ENCODE measurements at regions not wholly inside any gene's neighbourhood (a gene's known extent, or its start where the extent isn't known, plus 50 kb on each side); places are given as distances from the start of the nearest gene placed in this dataset.

- TF ChIP-seq POLR2A (IDR thresholded peaks at IDR 0.05; ENCODE audit: low read depth, low read length) (no peak), POLR2AphosphoS5 (IDR thresholded peaks at IDR 0.05; ENCODE audit: low read depth, low read length) (no peak)
These were observed 60.8 kb upstream of the ATP2B1 start for GRCh38 chr12:89769483-89769818.
